ENCODE measurements at regions not wholly inside any gene's neighbourhood (a gene's known extent, or its start where the extent isn't known, plus 50 kb on each side); places are given as distances from the start of the nearest gene placed in this dataset.

- DNase-seq (ENCODE audit: low read depth), result no peak
- no peak for TF ChIP-seq CTCF (IDR thresholded peaks at IDR 0.05; ENCODE audit: insufficient read depth, low read depth, low read length)
- H3K4me3 ChIP-seq (ENCODE audit: low read depth, low read length), result no peak overlapping the region
Observed at GRCh38 chr2:150150144-150150543, 337.3 kb downstream of the RND3 start.

GRCh38 chr2:150147889-150148683 is 339.4 kb downstream of the RND3 start:
- TF ChIP-seq CTCF (IDR thresholded peaks at IDR 0.05; ENCODE audit: insufficient read depth, low read depth, low read length), result no peak
- DNase-seq (ENCODE audit: low read depth), result no peak
- no peak overlapping the region for H3K4me3 ChIP-seq (ENCODE audit: low read depth, low read length)

DNA sequence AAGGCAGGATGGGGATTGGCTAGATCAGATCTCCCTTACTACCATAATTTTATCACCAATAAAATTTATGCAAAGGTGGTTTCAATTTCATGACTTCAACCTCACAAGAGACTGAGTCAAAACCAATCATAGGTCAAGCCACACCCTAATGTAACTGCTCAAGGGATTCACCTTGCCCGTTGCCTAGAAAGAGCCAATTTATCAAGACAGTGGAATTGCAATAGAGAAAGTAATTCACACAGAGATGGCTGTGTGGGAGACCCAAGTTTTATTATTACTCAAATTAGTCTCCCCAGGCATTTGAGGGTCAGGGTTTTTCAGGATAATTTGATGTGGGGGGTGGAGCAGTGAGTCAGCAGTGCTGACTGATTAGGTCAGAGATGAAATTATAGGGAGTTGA is 340.6 kb downstream of the RND3 start:
- no peak for TF ChIP-seq CTCF (IDR thresholded peaks at IDR 0.05; ENCODE audit: insufficient read depth, low read depth, low read length)
- H3K4me3 ChIP-seq (ENCODE audit: low read depth, low read length), result no peak overlapping the region
- DNase-seq (ENCODE audit: low read depth), result no peak

DNA sequence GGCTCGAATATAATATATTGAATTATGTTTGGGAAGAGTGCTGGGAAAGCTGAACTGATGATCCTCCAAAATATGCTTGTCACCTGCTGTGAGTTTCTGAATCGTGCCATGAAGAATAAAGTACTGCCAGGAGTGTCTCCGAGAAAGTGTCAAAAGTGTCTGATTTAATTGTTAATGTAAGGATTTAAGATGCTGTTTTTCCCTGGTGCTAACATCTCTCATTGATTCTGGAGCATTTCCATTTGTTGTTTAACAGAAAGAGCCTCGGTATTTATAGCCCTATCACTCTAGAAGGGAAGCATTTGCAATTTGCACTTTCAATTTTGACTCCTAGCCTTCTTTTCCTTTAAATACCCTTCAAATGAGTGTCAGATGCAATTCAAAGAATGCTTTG is 342.2 kb downstream of the RND3 start:
- H3K4me3 ChIP-seq (ENCODE audit: low read depth, low read length), result no peak overlapping the region
- no peak for TF ChIP-seq CTCF (IDR thresholded peaks at IDR 0.05; ENCODE audit: insufficient read depth, low read depth, low read length)
- no peak for DNase-seq (ENCODE audit: low read depth)

DNA sequence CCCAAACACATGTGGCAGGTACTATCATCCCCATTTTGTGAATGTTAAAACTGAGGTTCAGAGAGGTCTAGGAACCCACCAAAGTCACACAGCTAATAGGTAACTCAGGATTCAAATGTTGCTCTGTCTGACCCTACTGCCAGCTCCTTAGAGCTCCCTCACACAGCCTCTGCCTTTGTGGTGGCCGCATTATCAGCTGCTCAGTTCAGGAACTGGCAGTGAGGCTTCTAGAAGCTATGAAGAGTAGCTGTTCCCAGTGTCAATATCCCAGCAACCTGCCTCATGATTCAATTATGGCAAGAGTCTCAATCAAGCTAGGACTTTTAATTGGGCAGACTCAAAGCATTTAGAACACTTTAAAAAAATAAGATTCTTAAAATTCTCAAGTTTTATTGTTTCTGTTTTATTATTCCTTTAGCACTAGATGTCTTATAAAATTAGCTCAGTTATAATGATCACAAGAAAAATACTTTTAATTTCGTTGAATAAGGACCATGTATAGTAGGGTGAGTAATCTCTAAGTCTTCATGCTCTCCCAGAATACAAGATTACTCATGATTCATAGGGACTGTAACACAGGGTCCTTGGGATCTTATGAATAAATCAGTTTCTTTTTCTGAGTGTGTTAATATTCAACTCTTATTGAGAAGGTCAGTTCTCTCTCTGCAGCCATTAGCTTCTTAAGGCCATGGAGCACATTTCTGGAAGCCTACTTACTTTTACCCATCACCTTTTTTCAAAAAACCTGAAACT is 342.7 kb downstream of the RND3 start:
- no peak for DNase-seq (ENCODE audit: low read depth)

GRCh38 chr2:150143087-150143536 is 344.4 kb downstream of the RND3 start:
- H3K4me3 ChIP-seq (ENCODE audit: low read depth, low read length), result no peak overlapping the region
- peak; percentile 73 for DNase-seq (ENCODE audit: low read depth)
- no peak for TF ChIP-seq CTCF (IDR thresholded peaks at IDR 0.05; ENCODE audit: insufficient read depth, low read depth, low read length)

More for the DNA sequence above, 342.7 kb downstream of the RND3 start:
- H3K4me3 ChIP-seq (ENCODE audit: low read depth, low read length), result no peak overlapping the region
- TF ChIP-seq CTCF (IDR thresholded peaks at IDR 0.05; ENCODE audit: insufficient read depth, low read depth, low read length), result no peak
